RWPE2 (cell line): ENCODE measurements at regions not wholly inside any gene's neighbourhood (a gene's known extent, or its start where the extent isn't known, plus 50 kb on each side); places are given as distances from the start of the nearest gene placed in this dataset.

Experiments used
- ATAC-seq: fragments of 200-7000 bp; cut with Tn5 transposase; 3 replicates; pipeline ENCODE4 v1.9.1; 2021; ENCODE audit warnings: low read depth
- DNase-seq: peaks from one replicate; pipeline ENCODE4 v3.0.0-alpha.2; 2020; ENCODE audit warnings: low spot score
- H3K27ac ChIP-seq: fragments of 450-650 bp; 2 replicates; pipeline ENCODE4 v1.5.1; 2017; ENCODE audit warnings: mild to moderate bottlenecking; ENCODE audit not compliant: poor library complexity, severe bottlenecking
- H3K27me3 ChIP-seq: fragments of 250-450 bp; sonication (Bioruptor Pico); 2 replicates; pipeline ENCODE4 v1.5.1; 2021; ENCODE audit warnings: mild to moderate bottlenecking, moderate library complexity; ENCODE audit not compliant: insufficient read depth, poor library complexity, severe bottlenecking
- H3K36me3 ChIP-seq: fragments of 250-450 bp; sonication (Bioruptor Pico); 2 replicates; pipeline ENCODE4 v1.5.1; 2020; ENCODE audit warnings: low read depth, mild to moderate bottlenecking, moderate library complexity
- H3K4me1 ChIP-seq: fragments of 250-450 bp; sonication (Bioruptor Pico); 2 replicates; pipeline ENCODE4 v1.5.1; 2021; ENCODE audit warnings: mild to moderate bottlenecking, moderate library complexity; ENCODE audit not compliant: insufficient read depth, poor library complexity, severe bottlenecking
- H3K4me3 ChIP-seq: fragments of 250-450 bp; sonication (Bioruptor Pico); 2 replicates; pipeline ENCODE4 v1.5.1; 2021; ENCODE audit warnings: mild to moderate bottlenecking, moderate library complexity; ENCODE audit not compliant: severe bottlenecking
- H3K9me3 ChIP-seq: fragments of 250-450 bp; sonication (Bioruptor Pico); 2 replicates; pipeline ENCODE4 v1.5.1; 2021; ENCODE audit warnings: mild to moderate bottlenecking, moderate library complexity; ENCODE audit not compliant: severe bottlenecking
- CTCF ChIP-seq: fragments of 450-650 bp; IDR thresholded peaks from one replicate; pipeline ENCODE4 v1.5.1; 2017; ENCODE audit warnings: mild to moderate bottlenecking, moderate library complexity; ENCODE audit not compliant: poor library complexity, severe bottlenecking

GRCh38 chr1:51048670-51049069 lies 53.4 kb upstream of the C1orf185 start:
- Histone ChIP-seq H3K4me1 (no peaks in the 10 kb centered on the region), H3K27ac (no peak overlapping the region), H3K4me3 (no peak overlapping the region), H3K27me3 (no peaks in the 10 kb centered on the region), H3K36me3 (no peaks in the 10 kb centered on the region), H3K9me3 (no peaks in the 10 kb centered on the region)
- ATAC-seq = no peak
- DNase-seq = no peak
- TF ChIP-seq CTCF = no peak
